ENCODE measurements at regions not wholly inside any gene's neighbourhood (a gene's known extent, or its start where the extent isn't known, plus 50 kb on each side); places are given as distances from the start of the nearest gene placed in this dataset.

DNA sequence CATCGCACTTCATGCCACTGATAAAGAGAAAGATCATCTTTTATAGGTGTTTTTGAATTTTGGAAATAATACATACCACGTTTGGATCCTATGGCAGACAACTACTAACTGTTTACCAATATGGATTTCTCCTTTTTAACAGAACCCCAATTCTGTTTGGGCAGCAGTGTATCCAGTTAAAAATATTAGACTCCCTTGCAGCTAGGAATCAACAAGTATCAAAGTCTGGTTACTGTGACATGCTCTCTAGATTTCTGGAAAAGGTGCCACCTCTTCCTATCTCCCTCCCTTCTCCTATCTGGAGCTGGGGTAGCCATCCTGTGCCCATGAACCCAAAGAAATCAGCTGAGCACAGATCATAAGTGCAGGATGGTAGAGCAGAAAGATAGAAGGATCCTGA is 54.1 kb upstream of the DTNBP1 start:
- no peak for DNase-seq (ENCODE audit: low read depth)

DNA sequence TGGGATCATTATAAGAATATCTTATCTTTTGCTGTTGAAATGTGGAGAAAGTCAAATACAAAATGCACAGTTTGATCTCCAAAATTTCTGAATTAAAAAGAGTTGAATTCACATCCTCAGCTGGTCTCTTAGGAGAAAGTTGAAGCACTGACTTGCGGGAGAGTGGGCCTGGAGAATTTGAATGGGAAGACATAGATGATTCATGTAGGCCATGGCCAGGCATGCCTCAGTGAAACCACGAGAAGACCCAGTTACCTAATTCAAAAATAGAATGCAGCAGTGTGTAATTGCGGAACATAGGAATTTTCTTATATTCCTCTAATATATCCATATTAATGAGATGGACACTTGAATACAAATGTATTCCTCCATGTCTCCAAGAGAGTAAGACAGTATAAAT is 53.0 kb upstream of the DTNBP1 start:
- DNase-seq (ENCODE audit: low read depth), result no peak

DNA sequence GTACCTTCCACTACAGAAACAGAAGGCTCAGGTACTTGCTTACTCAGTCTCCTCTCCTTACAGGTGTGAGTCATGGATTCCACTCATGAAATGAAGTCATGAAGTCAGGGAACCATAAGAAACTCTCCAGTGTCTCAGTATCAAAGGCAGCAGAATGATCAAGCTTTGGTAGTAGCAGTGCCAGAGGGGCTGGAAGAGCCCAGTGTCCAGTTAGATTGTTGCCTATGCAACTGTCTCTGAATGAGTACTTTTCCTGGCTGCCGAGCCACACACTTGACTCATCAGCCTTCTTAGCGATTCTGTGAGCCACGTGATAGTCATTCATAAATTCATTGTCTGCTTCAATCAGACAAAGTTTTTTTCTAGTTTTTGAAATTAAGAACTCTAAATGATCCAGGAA is 52.2 kb upstream of the DTNBP1 start:
- DNase-seq (ENCODE audit: low read depth), result no peak

DNA sequence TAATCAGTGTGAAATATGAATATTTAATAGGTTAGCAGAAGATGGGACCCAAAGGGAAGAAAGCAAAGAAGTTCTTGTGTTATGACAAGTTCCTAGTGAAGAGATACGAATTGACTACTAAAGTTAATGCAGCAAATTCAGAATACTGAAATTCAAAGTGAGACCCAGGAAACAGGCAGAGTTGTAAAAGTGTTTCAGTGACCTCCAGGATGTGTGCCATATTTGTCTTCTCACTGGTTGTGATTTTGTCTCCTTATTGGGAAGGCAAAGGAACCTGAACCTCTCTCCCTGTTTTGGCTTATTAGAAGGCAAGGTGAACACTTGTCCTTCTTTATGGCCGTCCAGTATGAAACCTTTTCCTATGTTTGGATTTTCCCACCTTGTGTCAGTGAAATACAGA is 51.8 kb upstream of the DTNBP1 start:
- no peak for DNase-seq (ENCODE audit: low read depth)

DNA sequence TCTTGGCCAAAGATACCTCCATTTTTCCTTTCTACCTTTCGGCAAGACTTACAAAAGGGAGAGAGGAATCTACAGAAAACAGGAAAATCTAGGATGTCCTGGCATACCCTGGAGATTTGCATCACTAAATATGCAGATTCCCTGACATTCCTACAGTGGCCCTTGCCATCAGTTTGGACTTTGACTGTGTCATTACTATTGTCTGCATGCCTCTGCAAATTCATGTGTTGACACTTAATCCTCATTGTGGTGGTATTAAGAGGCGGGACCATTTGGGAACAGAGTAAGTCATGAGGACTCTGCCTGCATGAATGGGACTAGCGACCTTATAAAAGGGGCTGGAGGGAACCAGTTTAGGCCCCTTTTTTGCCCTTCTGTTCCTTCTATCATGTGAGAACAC is 50.5 kb upstream of the DTNBP1 start:
- no peak for DNase-seq (ENCODE audit: low read depth)

DNA sequence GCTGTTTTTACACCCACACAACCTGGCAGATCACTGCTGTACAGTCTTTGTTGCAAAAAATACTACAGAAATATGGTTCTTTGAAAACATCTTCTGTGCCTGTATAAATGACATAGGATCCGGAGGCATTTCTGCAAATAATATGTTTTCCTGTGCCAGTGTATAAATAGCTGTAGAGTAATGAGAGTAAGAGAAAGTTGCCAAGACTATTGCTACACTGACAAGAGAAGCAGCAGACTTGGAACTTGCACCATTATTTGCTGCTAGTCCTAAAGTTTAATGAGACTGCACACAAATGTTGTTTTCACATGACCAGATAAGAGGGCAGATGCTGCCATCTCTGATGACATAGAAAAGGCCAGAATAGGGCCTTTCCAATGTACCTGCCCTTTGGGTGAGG is 50.0 kb upstream of the DTNBP1 start:
- no peak for DNase-seq (ENCODE audit: low read depth)
